Ovary (tissue), 7 donors: ENCODE measurements at regions not wholly inside any gene's neighbourhood (a gene's known extent, or its start where the extent isn't known, plus 50 kb on each side); places are given as distances from the start of the nearest gene placed in this dataset.

Experiments used
- DNase-seq, 5 donors: peaks; one replicate each; pipeline ENCODE4 v3.0.0-alpha.2; 2019 to 2020
- H3K27ac ChIP-seq, 2 donors: fragments of 200-600 bp; one replicate each; pipeline versions ENCODE4 v1.5.1 to v1.8.0; 2019 to 2022
- H3K27me3 ChIP-seq: fragments of 200-600 bp; one replicate; pipeline ENCODE4 v1.8.0; 2022
- H3K36me3 ChIP-seq: fragments of 200-600 bp; sonication (generic); one replicate; pipeline ENCODE4 v1.5.1; 2019
- H3K4me1 ChIP-seq: one replicate; pipeline ENCODE4 v1.8.1; 2013; ENCODE audit warnings: mild to moderate bottlenecking, moderate library complexity; ENCODE audit not compliant: insufficient read depth
- H3K4me3 ChIP-seq: fragments of 200-600 bp; sonication (generic); one replicate; pipeline ENCODE4 v1.5.1; 2017
- H3K9me3 ChIP-seq, 2 donors: fragments of 200-600 bp in 1 of 2; sonication (generic) in 1 of 2; one replicate each; pipeline versions ENCODE4 v1.5.1 to v1.8.1; 2013 to 2019; ENCODE audit warnings: mild to moderate bottlenecking in 1 of 2, moderate library complexity in 1 of 2
- CTCF ChIP-seq, 3 donors: fragments of 450-650 bp in 2 of 3; fragments of 200-600 bp in 1 of 3; IDR thresholded peaks; one replicate each; pipeline versions ENCODE4 v1.5.1 to v1.8.0; 2016 to 2022; ENCODE audit warnings: antibody characterized with exemption in 3 of 3, mild to moderate bottlenecking in 1 of 3
- EP300 ChIP-seq: sonication (generic); formaldehyde crosslinking; IDR thresholded peaks from one replicate; pipeline ENCODE4 v1.6.1; 2017; ENCODE audit warnings: antibody characterized with exemption
- POLR2A ChIP-seq: fragments of 450-650 bp; IDR thresholded peaks from one replicate; pipeline ENCODE4 v1.6.1; 2017; ENCODE audit warnings: antibody characterized with exemption, mild to moderate bottlenecking, moderate library complexity
- WGBS, 3 donors: extraction: QIAGEN DNeasy Blood & Tissue Kit in 1 of 3; methylation state at CpG; one replicate each; pipeline versions ENCODE4 v1.1.5 to v1.1.7; 2013 to 2017; 5-methylcytosine and 5-hydroxymethylcytosine counted together
- intact Hi-C, 4 donors: fragments of 100-400 bp; cut with DNase I; formaldehyde crosslinking; loops; one replicate each; pipeline versions ENCODE4 v1.11.0 to v1.15.1; 2022 to 2023
- donor health status: DM: no; HTN: no; CAD: no; lungs with moderate emphysema.
- donor health status: DM: no; HTN: no; CAD: no.
- donor health status: Bipolar disorder and iron deficiency.
- donor health status: DM: no; HTN: no; CAD: no.
- donor health status: DM: yes; HTN: yes; CAD: no.

- no peak overlapping the region for H3K27ac ChIP-seq
- no peaks in the 10 kb centered on the region for H3K4me1 ChIP-seq
- no peaks in the 10 kb centered on the region for H3K9me3 ChIP-seq
- TF ChIP-seq POLR2A = no peak
- no peak for TF ChIP-seq EP300
- no peak for TF ChIP-seq CTCF (IDR thresholded peaks at IDR 0.05)
- H3K4me3 ChIP-seq = no peak overlapping the region
- no peak for DNase-seq
- intact Hi-C loops = no loop called here
- H3K36me3 ChIP-seq = no peaks in the 10 kb centered on the region
- no peaks in the 10 kb centered on the region for H3K27me3 ChIP-seq
Measured at GRCh38 chr12:89891933-89892332, 183.3 kb upstream of the ATP2B1 start.

GRCh38 chr12:89890161-89890560, 181.5 kb upstream of the ATP2B1 start:
- 33 to 70% (median 52%) methylated on average over 2 of the region's 2 CpGs for WGBS, 3 donors
- no peaks in the 10 kb centered on the region for H3K9me3 ChIP-seq
- TF ChIP-seq EP300 (no peak), CTCF (IDR thresholded peaks at IDR 0.05) (no peak), POLR2A (no peak)
- H3K27me3 ChIP-seq = no peaks in the 10 kb centered on the region
- no peak overlapping the region for H3K4me3 ChIP-seq
- H3K36me3 ChIP-seq = no peaks in the 10 kb centered on the region
- no peaks in the 10 kb centered on the region for H3K4me1 ChIP-seq
- H3K27ac ChIP-seq = no peak overlapping the region
- DNase-seq = no peak
- intact Hi-C loops = no loop called here

- DNase-seq = no peak
- Histone ChIP-seq H3K27me3 (no peaks in the 10 kb centered on the region), H3K27ac (no peak overlapping the region), H3K9me3 (no peaks in the 10 kb centered on the region), H3K36me3 (no peaks in the 10 kb centered on the region), H3K4me1 (no peaks in the 10 kb centered on the region), H3K4me3 (no peak overlapping the region)
- TF ChIP-seq CTCF (IDR thresholded peaks at IDR 0.05) (no peak), EP300 (no peak), POLR2A (no peak)
- intact Hi-C loops = no loop called here
- WGBS, 3 donors = 90 to 93% (median 92%) methylated on average over 4 of the region's 4 CpGs
Measured at GRCh38 chr12:89889062-89889461, 180.4 kb upstream of the ATP2B1 start.

GRCh38 chr12:89884952-89885351, 176.3 kb upstream of the ATP2B1 start:
- no peaks in the 10 kb centered on the region for H3K27me3 ChIP-seq
- H3K9me3 ChIP-seq = no peaks in the 10 kb centered on the region
- H3K36me3 ChIP-seq = no peaks in the 10 kb centered on the region
- H3K4me3 ChIP-seq = no peak overlapping the region
- no peak for TF ChIP-seq EP300
- TF ChIP-seq POLR2A = no peak
- TF ChIP-seq CTCF (IDR thresholded peaks at IDR 0.05) = no peak
- intact Hi-C loops = no loop called here
- DNase-seq = no peak
- no peak overlapping the region for H3K27ac ChIP-seq
- H3K4me1 ChIP-seq = peaks cover 1% of the 10 kb centered on the region

GRCh38 chr12:89884416-89884898, 175.8 kb upstream of the ATP2B1 start:
- intact Hi-C loops = no loop called here
- TF ChIP-seq POLR2A (no peak), CTCF (IDR thresholded peaks at IDR 0.05) (no peak), EP300 (no peak)
- Histone ChIP-seq H3K36me3 (no peaks in the 10 kb centered on the region), H3K4me1 (peaks cover 1% of the 10 kb centered on the region), H3K27me3 (no peaks in the 10 kb centered on the region), H3K4me3 (no peak overlapping the region), H3K9me3 (no peaks in the 10 kb centered on the region), H3K27ac (no peak overlapping the region)
- WGBS, 3 donors = 10 to 21% (median 18%) methylated on average over 1 of the region's 1 CpG
- no peak for DNase-seq
